ENCODE measurements at regions not wholly inside any gene's neighbourhood (a gene's known extent, or its start where the extent isn't known, plus 50 kb on each side); places are given as distances from the start of the nearest gene placed in this dataset.

DNA sequence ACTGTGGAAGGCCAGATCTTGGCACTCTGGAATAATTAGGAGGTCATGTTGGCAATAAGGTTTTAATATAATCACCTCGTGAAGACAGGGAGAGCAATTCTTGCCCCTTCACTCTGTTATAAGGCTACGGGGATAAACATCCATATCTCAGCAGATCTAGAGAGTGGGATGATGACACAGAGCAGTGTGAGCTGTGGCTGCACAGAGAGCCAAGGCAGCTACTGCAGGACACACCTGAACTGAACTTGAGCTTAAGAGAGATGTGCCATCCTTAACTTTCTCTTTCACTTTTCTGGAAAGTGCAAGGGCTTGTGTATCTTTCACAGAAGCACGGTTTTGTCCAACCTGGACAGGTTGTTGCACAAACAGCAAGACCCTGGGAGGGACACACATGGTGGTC lies 174.7 kb downstream of the GATA3 start:
- no peak for DNase-seq (ENCODE audit: low read depth)

GRCh38 chr10:8230902-8231301 lies 176.4 kb downstream of the GATA3 start:
- DNase-seq (ENCODE audit: low read depth), result no peak

GRCh38 chr10:8233049-8233448 lies 178.6 kb downstream of the GATA3 start:
- DNase-seq (ENCODE audit: low read depth), result no peak

DNA sequence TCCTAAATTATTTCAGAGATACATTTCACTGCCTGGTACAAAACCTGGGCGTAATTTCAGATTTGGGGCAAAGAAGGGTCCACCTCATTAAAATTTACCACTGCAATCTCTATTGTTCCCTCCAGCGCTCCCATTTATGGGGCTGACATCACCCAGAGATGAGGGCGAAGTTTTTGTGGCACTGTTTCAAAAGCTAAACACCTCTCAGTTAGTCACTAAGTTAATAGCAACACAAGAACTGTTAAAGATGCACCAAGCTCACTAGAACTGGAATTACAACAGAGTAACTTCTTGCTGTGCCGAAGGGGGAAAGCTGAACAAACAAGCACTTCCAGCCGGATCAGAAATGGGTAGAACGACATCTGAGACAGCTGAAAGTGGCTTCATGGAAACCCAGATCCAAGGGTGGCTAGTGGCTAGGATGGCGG lies 179.4 kb downstream of the GATA3 start:
- no peak for DNase-seq (ENCODE audit: low read depth)

- no peak for DNase-seq (ENCODE audit: low read depth)
These were observed 181.0 kb downstream of the GATA3 start for GRCh38 chr10:8235253-8236027.

- DNase-seq (ENCODE audit: low read depth), result no peak
These were observed 184.5 kb downstream of the GATA3 start for GRCh38 chr10:8238986-8239385.

GRCh38 chr10:8240861-8241260 lies 186.4 kb downstream of the GATA3 start:
- DNase-seq (ENCODE audit: low read depth), result no peak

- DNase-seq (ENCODE audit: low read depth), result no peak
These were observed 187.9 kb downstream of the GATA3 start for GRCh38 chr10:8242295-8242872.

- no peak for DNase-seq (ENCODE audit: low read depth)
These were observed 190.8 kb downstream of the GATA3 start for GRCh38 chr10:8245131-8245813.

GRCh38 chr10:8245814-8246142 lies 191.3 kb downstream of the GATA3 start:
- no peak for DNase-seq (ENCODE audit: low read depth)

DNA sequence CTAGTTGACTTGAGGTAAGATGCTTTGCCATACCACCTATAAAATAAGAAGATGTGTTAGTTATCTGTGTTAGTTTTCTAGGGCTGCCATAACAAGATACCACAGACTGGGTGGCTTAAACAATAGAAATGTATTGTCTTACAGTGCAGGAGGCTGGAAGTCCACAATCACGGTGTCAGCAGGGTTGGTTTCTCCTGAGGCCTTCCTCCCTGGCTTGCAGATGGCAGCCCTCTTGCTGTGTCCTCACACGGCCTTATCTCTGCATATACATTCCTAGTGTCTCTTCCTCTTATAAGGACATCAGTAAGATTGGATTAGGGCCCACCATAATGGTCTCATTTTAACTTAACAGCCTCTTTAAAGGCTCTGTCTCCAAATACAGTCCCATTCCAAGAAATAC lies 192.1 kb downstream of the GATA3 start:
- no peak for DNase-seq (ENCODE audit: low read depth)

DNA sequence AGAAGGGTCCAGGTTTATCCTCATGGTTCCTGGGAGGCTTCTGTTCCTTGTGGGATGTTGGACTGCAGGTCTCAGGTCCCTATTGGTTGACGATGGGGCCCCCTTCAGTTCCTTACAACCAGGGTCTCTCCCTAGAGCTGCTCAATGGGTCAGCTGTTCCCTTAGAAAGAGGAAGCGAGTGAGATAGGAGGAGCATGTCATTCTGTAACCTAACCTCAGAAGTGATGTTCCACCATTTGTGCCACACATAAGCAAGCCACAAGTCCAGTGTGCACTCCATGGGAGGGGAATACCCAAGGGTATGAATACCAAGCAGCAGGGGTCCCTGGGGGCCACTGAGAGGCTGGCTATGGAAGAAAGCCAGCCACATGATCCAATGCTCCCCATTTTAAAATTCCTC lies 192.7 kb downstream of the GATA3 start:
- DNase-seq (ENCODE audit: low read depth), result no peak

- no peak for DNase-seq (ENCODE audit: low read depth)
These were observed 194.4 kb downstream of the GATA3 start for GRCh38 chr10:8248868-8249267.

GRCh38 chr10:8254350-8254749 lies 199.9 kb downstream of the GATA3 start:
- DNase-seq (ENCODE audit: low read depth), result no peak

DNA sequence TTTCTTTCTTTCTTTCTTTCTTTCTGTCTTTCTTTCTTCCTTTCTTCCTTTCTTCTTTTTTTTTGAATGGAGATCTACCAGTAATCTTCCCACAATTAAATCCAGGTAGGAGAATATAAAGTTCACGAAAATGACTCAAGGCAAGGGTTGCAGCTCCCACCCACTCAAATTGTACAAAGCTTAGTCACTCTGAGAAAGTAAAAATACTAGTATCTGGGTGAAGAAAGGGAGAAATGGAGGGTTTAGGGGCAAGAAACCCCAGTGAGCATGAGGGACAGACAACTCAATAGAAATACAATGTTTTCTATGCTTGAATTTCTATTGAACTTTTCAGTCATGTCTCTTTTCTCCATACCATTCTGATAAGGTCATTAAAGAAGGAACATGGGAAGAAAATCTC lies 200.8 kb downstream of the GATA3 start:
- DNase-seq (ENCODE audit: low read depth), result no peak

GRCh38 chr10:8260645-8261044 lies 206.2 kb downstream of the GATA3 start:
- DNase-seq (ENCODE audit: low read depth), result no peak

- DNase-seq (ENCODE audit: low read depth), result no peak
These were observed 207.8 kb downstream of the GATA3 start for GRCh38 chr10:8262317-8262716.

- no peak for DNase-seq (ENCODE audit: low read depth)
These were observed 215.5 kb downstream of the GATA3 start for GRCh38 chr10:8269976-8270375.

- DNase-seq (ENCODE audit: low read depth), result no peak
These were observed 218.4 kb downstream of the GATA3 start for GRCh38 chr10:8272794-8273425.

DNA sequence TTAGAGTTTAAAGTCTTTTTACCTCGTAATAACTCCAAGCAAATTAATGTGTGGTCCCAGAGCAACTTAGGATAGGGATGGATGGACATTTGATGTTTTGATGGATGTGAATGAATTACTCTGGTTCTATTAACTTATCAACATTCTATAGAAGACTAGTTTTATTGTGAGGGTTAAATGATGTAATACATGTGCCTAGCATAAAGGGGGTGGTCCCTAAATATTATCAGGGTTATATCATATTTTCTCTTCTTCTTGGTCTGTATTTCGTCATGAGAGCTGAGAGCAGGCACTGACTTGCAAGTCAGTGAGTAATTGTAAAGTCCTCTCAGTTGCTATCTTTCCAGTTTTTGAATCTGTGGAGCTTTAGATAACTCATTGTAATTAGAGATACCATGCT lies 219.3 kb downstream of the GATA3 start:
- no peak for DNase-seq (ENCODE audit: low read depth)

GRCh38 chr10:8275911-8276310 lies 221.4 kb downstream of the GATA3 start:
- DNase-seq (ENCODE audit: low read depth), result no peak

- DNase-seq (ENCODE audit: low read depth), result no peak
These were observed 223.6 kb downstream of the GATA3 start for GRCh38 chr10:8278099-8278498.

DNA sequence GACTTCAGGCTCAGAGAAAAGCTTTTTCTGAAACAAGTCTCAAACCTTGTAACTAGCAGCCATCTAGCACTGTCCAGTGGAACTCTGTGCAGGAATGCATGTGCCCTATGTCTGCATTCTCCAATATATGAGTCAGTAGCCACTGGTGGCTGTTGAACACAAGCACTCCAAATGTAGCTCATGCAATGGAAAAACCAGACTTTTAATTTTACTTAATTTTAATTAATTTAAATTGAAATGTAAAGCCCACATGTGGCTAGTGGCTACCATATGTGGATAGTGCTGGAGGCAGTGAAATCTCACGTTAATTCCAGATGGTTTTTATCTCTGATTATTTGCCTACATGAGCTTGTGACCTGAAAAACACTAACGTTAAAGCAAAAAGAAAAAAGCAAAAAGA lies 225.1 kb downstream of the GATA3 start:
- no peak for DNase-seq (ENCODE audit: low read depth)

Data from activated T-helper 1 cell treated with Interleukin-2 at 50 U/mL for 16 hours (primary cell).